Testis (tissue), 2 donors: ENCODE measurements at regions not wholly inside any gene's neighbourhood (a gene's known extent, or its start where the extent isn't known, plus 50 kb on each side); places are given as distances from the start of the nearest gene placed in this dataset.

ENCODE experiments used
- POLR2A ChIP-seq: fragments of 450-650 bp; IDR thresholded peaks from one replicate; pipeline ENCODE4 v1.6.1; 2017; ENCODE audit warnings: antibody characterized with exemption, mild to moderate bottlenecking, moderate library complexity
- TF ChIP-seq, protein P1 (sequence below), 3 experiments: fragments of 450-650 bp in 2 of 3; fragments of 200-600 bp in 1 of 3; sonication (generic) in 1 of 3; IDR thresholded peaks; one replicate each; pipeline ENCODE4 v1.5.1; 2016 to 2019; ENCODE audit warnings: antibody characterized with exemption in 3 of 3, mild to moderate bottlenecking in 2 of 3, moderate library complexity in 1 of 3

- TF ChIP-seq, protein P1, sequence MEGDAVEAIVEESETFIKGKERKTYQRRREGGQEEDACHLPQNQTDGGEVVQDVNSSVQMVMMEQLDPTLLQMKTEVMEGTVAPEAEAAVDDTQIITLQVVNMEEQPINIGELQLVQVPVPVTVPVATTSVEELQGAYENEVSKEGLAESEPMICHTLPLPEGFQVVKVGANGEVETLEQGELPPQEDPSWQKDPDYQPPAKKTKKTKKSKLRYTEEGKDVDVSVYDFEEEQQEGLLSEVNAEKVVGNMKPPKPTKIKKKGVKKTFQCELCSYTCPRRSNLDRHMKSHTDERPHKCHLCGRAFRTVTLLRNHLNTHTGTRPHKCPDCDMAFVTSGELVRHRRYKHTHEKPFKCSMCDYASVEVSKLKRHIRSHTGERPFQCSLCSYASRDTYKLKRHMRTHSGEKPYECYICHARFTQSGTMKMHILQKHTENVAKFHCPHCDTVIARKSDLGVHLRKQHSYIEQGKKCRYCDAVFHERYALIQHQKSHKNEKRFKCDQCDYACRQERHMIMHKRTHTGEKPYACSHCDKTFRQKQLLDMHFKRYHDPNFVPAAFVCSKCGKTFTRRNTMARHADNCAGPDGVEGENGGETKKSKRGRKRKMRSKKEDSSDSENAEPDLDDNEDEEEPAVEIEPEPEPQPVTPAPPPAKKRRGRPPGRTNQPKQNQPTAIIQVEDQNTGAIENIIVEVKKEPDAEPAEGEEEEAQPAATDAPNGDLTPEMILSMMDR (IDR thresholded peaks at IDR 0.05), result no peak
- TF ChIP-seq POLR2A, result no peak
Measured at GRCh38 chrX:128460835-128461234, 408.6 kb upstream of the ACTRT1 start.
